DOHH2 (cell line): ENCODE measurements at regions not wholly inside any gene's neighbourhood (a gene's known extent, or its start where the extent isn't known, plus 50 kb on each side); places are given as distances from the start of the nearest gene placed in this dataset.

ENCODE experiments used
- H3F3A ChIP-seq: fragments of 200-600 bp; sonication (generic), shearing (Covaris generic); 2 replicates; pipeline ENCODE4 v1.6.0; 2016; ENCODE audit warnings: antibody characterized with exemption, mild to moderate bottlenecking; ENCODE audit not compliant: control insufficient read depth, insufficient read depth
- H3K27ac ChIP-seq: fragments of 200-600 bp; sonication (generic); 2 replicates; pipeline ENCODE4 v1.5.1; 2014; ENCODE audit warnings: low read depth, mild to moderate bottlenecking, low read length, moderate library complexity
- H3K27me3 ChIP-seq: fragments of 200-600 bp; sonication (generic); 2 replicates; pipeline ENCODE4 v1.6.1; 2014; ENCODE audit warnings: mild to moderate bottlenecking, low read length, mixed read lengths; ENCODE audit not compliant: control insufficient read depth
- H3K36me3 ChIP-seq: fragments of 200-600 bp; sonication (generic); 2 replicates; pipeline ENCODE4 v1.6.1; 2014; ENCODE audit warnings: mild to moderate bottlenecking, low read length, moderate library complexity, mixed read lengths; ENCODE audit not compliant: control insufficient read depth
- H3K4me1 ChIP-seq: fragments of 200-600 bp; sonication (generic); 2 replicates; pipeline ENCODE4 v1.6.1; 2014; ENCODE audit warnings: mild to moderate bottlenecking, low read length, mixed read lengths; ENCODE audit not compliant: control insufficient read depth
- H3K4me2 ChIP-seq: fragments of 200-600 bp; sonication (generic); 2 replicates; pipeline ENCODE4 v1.6.0; 2014; ENCODE audit warnings: mild to moderate bottlenecking, low read length, moderate library complexity
- H3K4me3 ChIP-seq: fragments of 200-600 bp; sonication (generic); 2 replicates; pipeline ENCODE4 v1.5.1; 2014; ENCODE audit warnings: mild to moderate bottlenecking, low read length, mixed read lengths
- H3K79me2 ChIP-seq: fragments of 200-600 bp; sonication (generic); 2 replicates; pipeline ENCODE4 v1.6.1; 2014; ENCODE audit warnings: mild to moderate bottlenecking, low read length, mixed read lengths; ENCODE audit not compliant: control insufficient read depth
- H3K9me2 ChIP-seq: fragments of 200-600 bp; sonication (generic); replicated peaks from 2 replicates; pipeline ENCODE4 v1.6.1; 2014; ENCODE audit warnings: mild to moderate bottlenecking, low read length, mixed read lengths; ENCODE audit not compliant: control insufficient read depth
- H3K9me3 ChIP-seq: fragments of 200-600 bp; sonication (generic); 2 replicates; pipeline ENCODE4 v1.6.1; 2014; ENCODE audit warnings: antibody characterized with exemption, low read length, mixed read lengths; ENCODE audit not compliant: control insufficient read depth, insufficient read depth
- H4K20me1 ChIP-seq: fragments of 200-600 bp; sonication (generic); 2 replicates; pipeline ENCODE4 v1.6.0; 2014; ENCODE audit warnings: low read depth, mild to moderate bottlenecking, antibody characterized with exemption, low read length, moderate library complexity; ENCODE audit not compliant: control insufficient read depth, insufficient read depth
- EZH2phosphoT487 ChIP-seq: fragments of 200-600 bp; sonication (generic); IDR thresholded peaks from 2 replicates; pipeline ENCODE4 v1.6.1; 2017; ENCODE audit warnings: borderline replicate concordance, mild to moderate bottlenecking, antibody characterized with exemption, low read length, moderate library complexity, mixed read lengths
- TF ChIP-seq, protein P1 (sequence below): fragments of 200-600 bp; sonication (generic); IDR thresholded peaks from one replicate; pipeline ENCODE4 v1.5.1; 2014; ENCODE audit warnings: antibody characterized with exemption, mild to moderate bottlenecking, low read depth, low read length; ENCODE audit not compliant: poor library complexity, severe bottlenecking

DNA sequence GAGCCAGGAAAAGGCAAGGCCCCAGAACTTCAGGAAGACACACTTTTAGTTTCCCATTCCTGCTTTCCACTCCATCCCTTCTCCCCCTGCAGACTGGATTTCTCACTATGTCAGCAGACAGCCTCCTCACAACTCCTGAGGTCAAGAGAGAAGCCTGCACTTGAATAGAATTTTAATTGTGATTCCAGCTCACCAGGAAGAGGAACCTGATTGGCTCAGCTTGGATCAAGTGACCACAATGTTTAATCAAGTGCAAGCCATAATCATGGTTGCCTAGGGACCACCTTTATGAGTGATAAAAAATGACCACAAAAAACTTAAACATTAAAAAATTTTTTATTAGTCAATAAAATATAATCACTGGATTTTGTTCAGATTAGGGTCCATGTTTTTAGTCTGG lies 244.7 kb upstream of the RHOBTB1 start:
- Histone ChIP-seq H3K79me2 (no peaks in the 10 kb centered on the region), H3K4me1 (no peaks in the 10 kb centered on the region)
- TF ChIP-seq, protein P1, sequence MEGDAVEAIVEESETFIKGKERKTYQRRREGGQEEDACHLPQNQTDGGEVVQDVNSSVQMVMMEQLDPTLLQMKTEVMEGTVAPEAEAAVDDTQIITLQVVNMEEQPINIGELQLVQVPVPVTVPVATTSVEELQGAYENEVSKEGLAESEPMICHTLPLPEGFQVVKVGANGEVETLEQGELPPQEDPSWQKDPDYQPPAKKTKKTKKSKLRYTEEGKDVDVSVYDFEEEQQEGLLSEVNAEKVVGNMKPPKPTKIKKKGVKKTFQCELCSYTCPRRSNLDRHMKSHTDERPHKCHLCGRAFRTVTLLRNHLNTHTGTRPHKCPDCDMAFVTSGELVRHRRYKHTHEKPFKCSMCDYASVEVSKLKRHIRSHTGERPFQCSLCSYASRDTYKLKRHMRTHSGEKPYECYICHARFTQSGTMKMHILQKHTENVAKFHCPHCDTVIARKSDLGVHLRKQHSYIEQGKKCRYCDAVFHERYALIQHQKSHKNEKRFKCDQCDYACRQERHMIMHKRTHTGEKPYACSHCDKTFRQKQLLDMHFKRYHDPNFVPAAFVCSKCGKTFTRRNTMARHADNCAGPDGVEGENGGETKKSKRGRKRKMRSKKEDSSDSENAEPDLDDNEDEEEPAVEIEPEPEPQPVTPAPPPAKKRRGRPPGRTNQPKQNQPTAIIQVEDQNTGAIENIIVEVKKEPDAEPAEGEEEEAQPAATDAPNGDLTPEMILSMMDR = no peak
- TF ChIP-seq EZH2phosphoT487 = no peak

DNA sequence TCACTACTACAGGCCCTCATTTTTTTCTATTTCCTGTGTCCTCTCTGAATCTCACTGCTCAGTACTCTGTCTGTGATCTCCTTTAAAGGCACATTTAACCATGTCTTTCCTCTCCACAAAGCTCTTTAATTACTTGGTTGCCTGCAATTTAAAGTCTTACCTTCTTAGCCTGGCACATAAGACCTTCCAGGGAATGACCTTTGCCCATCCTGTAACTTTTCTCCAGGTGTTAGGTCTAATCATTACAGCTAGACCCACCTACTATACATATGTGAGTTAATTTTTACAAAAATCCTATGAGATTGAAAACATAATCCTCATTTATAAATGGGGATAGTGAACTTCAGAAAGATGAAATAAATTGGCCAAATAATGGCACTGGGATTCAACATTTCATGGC lies 244.1 kb upstream of the RHOBTB1 start:
- no peaks in the 10 kb centered on the region for H3K9me3 ChIP-seq
- H3K4me2 ChIP-seq = no peak overlapping the region
- no peaks in the 10 kb centered on the region for H3K79me2 ChIP-seq
- no peaks in the 10 kb centered on the region for H3K4me1 ChIP-seq
- no peak for TF ChIP-seq EZH2phosphoT487
- TF ChIP-seq, protein P1 = no peak
- H3K36me3 ChIP-seq = no peaks in the 10 kb centered on the region
- H3K27me3 ChIP-seq = no peaks in the 10 kb centered on the region
- H3F3A ChIP-seq = no peaks in the 10 kb centered on the region
- no peak overlapping the region for H3K4me3 ChIP-seq
- no peak overlapping the region for H3K27ac ChIP-seq
- H3K9me2 ChIP-seq = no peaks in the 10 kb centered on the region
- H4K20me1 ChIP-seq = no peaks in the 10 kb centered on the region

More for the DNA sequence above, 244.7 kb upstream of the RHOBTB1 start:
- no peaks in the 10 kb centered on the region for H3K9me3 ChIP-seq
- H3K27me3 ChIP-seq = no peaks in the 10 kb centered on the region
- H3K27ac ChIP-seq = no peak overlapping the region
- H3K4me2 ChIP-seq = no peak overlapping the region
- H4K20me1 ChIP-seq = no peaks in the 10 kb centered on the region
- no peaks in the 10 kb centered on the region for H3F3A ChIP-seq
- H3K9me2 ChIP-seq = no peaks in the 10 kb centered on the region
- no peaks in the 10 kb centered on the region for H3K36me3 ChIP-seq
- no peak overlapping the region for H3K4me3 ChIP-seq

DNA sequence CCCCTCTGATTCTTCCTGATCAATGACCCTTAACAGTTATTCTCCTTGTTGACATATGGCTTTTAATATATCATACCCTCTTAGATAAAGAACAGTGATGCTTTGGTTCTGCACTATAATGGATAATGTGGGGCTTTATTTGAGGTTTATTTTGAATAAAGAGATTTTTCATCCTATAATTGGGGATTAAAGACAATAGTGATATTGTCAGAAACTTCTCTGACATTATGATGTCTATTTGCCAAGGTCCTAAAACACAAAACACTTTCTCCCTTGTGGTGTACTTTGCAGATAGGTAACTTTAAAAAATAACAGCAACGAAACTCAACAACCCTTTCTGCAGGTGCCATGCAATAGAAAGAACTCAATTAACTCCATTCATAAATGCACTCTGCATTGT lies 243.6 kb upstream of the RHOBTB1 start:
- Histone ChIP-seq H3K4me1 (no peaks in the 10 kb centered on the region), H3K9me3 (no peaks in the 10 kb centered on the region), H3K27me3 (no peaks in the 10 kb centered on the region), H3K9me2 (no peaks in the 10 kb centered on the region), H3K4me2 (no peak overlapping the region), H3K4me3 (no peak overlapping the region), H3K36me3 (no peaks in the 10 kb centered on the region), H4K20me1 (no peaks in the 10 kb centered on the region), H3K27ac (no peak overlapping the region), H3F3A (no peaks in the 10 kb centered on the region), H3K79me2 (no peaks in the 10 kb centered on the region)
- TF ChIP-seq, protein P1 = no peak
- no peak for TF ChIP-seq EZH2phosphoT487

DNA sequence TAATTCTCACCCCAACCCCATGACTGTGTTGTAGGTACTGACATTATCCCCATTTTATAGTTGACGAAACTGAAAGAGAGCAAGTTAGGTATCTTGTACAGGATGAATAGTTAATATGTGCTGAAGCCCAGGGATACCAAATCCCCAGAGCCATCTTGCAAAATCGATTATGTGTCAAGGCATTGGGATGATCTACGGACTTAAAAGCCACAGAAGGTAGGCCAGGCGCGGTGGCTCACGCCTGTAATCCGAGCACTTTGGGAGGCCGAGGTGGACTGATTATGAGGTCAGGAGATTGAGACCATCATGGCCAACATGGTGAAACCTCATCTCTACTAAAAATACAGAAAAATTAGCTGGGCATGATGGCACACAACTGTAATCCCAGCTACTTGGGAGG lies 242.4 kb upstream of the RHOBTB1 start:
- Histone ChIP-seq H3K79me2 (no peaks in the 10 kb centered on the region), H3K9me2 (no peaks in the 10 kb centered on the region), H3F3A (no peaks in the 10 kb centered on the region), H3K27me3 (no peaks in the 10 kb centered on the region), H3K36me3 (no peaks in the 10 kb centered on the region), H3K9me3 (no peaks in the 10 kb centered on the region), H3K4me2 (no peak overlapping the region), H4K20me1 (no peaks in the 10 kb centered on the region), H3K27ac (no peak overlapping the region), H3K4me3 (no peak overlapping the region), H3K4me1 (no peaks in the 10 kb centered on the region)
- TF ChIP-seq, protein P1 = no peak
- TF ChIP-seq EZH2phosphoT487 = no peak
